NCI-H146 treated with DMSO at 0.1 percent for 48 hours (cell line): ENCODE measurements at regions not wholly inside any gene's neighbourhood (a gene's known extent, or its start where the extent isn't known, plus 50 kb on each side); places are given as distances from the start of the nearest gene placed in this dataset.
A peak's percentile ranks its signal among the peaks of the same experiment; 100 is the strongest.

ENCODE experiments used
- DNase-seq: peaks from one replicate; lab custom pipeline; 2025; ENCODE audit not compliant: unreplicated experiment; lab: John Stamatoyannopoulos, UW

DNA sequence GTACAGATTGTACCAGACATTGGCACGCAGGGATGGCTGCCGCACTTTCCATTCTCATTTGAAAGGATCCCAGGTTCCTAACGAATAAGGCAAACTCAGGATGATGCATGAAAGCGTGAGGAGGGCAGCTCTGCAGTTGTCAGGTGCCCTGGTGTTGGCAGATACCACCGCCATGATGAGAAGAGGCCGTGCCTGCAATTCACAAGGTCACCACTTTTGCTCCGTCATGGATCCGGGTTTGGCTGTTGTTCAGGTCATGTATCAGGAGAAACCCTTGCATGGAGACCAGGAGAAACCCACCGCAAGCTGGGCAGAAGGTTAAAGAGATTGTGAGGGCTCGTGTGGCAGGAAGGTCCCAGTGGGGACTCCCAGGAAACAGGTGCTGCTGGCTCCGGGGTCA is 233.2 kb downstream of the KLF6 start:
- DNase-seq, result no peak

DNA sequence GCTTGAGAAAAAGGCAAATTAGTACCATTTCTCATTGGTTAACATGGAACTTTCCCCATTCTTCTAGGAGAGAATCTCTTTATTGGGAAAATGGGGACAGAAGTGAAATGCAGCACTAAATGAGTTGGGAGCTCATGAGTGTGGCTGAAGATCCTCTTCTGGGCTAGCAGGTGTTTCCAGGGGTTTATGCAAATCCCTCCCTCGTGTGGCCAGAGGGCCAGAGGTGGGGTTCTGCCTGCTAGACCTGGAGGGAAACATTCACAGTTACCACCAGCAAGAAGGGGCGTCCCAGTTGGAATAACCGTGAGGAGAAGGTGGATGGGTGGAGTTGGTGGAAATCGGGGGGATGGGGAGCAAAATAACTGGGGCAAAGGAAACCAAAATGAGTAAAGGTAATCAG is 235.9 kb downstream of the KLF6 start:
- no peak for DNase-seq

DNA sequence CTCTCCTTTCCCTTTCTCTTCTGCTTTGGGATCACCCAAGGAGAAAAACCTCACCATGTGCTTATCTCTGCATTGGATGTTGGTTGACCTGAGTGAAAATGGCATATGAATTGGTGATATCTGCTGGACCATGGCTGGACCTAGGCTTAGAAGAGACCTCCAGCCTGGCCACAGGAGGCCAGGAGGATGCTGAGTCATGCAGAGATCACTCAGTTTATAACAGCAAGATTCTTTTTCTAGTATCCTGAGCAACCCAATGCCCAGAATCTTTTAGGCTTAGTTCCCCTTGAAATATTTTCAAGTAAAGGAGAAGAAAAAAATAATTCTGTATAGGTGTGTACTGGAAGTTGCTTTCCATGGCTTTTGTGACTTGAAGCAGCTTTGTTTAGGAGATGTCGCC is 236.3 kb downstream of the KLF6 start:
- no peak for DNase-seq

DNA sequence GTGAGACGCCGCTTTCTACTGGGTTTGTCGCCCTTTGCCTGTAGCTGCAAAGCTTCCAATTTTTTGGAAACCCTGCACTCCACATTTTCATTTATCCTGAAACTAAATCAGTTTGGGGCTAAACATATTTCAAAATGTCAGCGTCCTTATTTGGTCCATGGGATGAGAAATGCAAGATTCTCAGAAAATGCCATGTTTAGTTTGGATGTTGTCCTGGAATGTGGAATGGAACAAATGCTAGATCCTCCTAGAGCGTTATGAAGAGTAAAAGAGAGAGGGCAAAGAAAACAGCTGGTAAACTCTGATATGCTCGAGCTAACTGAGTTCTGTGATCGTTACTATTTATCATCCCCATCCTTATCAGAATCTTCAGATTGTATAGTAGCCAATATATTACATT is 236.9 kb downstream of the KLF6 start:
- DNase-seq, result no peak

DNA sequence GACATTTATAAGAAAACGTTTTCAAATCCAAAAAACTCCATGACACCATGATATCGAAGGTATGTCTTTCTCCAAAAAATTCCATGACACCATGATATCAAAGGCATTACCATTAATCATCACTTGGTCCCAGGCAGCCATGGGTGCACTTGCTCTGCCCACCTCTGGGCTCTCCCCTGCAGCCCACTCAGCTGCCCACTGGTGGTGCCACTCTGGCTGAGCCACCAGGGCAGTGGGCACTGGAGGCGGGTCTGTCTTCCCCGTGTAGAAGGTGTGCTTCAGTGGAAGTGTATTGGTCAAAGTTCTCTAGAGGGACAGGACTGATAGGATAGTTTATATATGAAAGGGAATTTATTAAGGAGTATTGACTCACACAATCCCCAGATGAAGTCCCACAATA is 240.4 kb downstream of the KLF6 start:
- DNase-seq, result no peak

DNA sequence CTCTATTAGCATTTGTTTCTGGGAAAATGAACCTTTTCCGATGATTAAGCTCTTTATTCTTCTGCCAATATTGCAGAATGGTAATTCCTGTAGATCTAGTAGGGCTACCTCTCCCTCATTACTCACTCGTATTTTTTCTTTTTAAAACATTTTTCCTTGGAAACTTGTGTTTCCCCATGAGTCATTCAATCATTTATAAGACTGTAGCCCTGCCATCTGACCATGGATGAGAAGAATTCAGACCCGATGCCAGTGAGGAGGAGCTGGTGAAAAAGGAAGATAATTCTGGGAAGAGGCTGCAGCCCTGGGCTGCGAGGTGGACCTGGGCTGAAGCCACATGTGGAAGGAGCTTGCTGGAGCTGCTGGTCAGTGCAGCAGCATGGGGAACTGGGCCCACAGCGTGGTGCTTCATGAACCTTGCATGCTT is 242.8 kb downstream of the KLF6 start:
- DNase-seq, result no peak

DNA sequence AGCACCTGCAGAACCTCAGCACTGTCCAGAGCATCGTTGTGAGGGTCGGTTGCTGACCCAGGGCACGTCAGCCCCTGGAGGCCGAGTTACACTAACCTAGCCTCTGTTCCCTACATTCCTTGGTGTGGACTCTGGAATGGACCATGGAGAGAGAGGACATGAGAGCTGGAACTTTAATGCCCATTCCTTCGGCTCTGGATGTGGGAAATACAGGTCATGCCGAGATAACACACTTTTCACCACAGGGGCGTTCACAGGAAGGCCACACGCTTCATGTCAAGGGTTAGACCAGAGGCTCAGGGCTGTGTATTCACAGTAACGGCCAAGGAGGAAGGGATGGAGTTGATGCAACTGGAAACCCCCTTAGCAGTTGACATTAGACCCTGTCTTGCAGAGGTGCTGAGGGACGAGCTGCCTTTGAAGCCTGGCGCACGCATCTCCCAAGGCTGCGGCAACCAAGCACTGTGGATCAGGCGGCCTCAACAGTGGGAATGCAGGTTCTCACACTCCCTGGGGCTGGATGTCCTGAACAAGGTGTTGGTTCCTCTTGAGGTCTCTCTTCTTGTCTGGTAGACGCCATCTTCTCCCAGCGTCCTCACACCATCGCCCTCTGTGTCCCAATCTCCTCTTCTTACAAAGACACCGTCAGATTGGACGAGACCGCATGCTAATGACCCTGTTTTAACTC is 245.2 kb downstream of the KLF6 start:
- no peak for DNase-seq

DNA sequence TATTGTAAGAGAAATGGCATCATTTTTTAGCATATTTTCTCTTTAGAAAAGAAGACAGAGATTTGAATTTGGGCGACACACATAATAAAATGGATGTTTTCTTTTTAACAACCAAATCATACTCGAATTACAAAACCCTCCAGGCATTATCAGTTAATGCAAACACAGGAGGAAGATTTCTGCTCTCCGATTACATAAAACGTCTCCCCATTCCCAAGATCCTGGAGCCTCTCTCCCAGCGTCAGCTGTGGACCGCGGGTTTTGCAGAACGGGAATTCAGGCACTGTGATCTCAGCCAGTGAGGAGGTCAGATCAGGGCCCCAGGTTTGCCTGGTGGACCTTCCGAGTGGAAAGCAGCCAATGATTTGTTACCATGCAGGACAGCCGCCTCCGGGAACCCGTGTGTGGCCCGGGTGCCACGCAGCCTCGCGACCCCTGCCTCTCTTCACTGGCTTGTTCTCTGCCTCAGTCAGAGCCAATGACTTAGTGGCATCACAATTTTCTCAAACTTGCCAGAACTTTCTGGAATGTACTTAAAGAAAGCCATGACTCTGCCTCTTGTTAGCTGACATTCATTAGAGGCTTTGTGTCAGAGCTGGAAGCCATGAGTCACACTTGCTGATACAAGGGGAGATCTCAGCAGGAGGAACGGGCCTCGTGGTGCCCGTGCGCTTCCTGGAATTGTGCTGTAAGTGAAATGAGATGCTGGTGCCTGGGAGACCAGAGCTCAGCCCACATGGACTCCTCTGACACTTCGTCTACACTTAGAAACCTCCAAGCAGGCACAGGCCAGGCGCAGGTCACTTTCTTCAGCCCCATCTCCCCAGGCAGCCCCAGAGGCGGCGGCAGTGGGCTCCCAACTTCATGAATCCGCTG is 246.1 kb downstream of the KLF6 start:
- DNase-seq, result peak; percentile 86

DNA sequence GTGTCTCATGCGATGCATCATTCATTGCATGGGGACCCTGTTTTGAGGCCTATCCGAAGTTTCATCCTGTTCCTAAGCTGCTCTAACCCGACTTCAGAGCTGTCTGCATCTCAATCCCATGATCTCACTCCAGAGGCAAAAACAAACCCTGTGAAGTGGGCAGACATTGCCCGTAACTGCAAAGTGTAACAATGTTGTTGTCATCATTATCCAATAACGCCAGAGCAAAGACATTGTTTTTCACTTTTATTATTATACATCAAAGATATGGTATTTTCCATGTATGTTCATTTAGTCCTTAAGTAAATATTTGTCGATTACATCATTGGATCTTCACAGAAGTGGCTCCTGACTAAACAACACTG is 246.7 kb downstream of the KLF6 start:
- DNase-seq, result no peak

DNA sequence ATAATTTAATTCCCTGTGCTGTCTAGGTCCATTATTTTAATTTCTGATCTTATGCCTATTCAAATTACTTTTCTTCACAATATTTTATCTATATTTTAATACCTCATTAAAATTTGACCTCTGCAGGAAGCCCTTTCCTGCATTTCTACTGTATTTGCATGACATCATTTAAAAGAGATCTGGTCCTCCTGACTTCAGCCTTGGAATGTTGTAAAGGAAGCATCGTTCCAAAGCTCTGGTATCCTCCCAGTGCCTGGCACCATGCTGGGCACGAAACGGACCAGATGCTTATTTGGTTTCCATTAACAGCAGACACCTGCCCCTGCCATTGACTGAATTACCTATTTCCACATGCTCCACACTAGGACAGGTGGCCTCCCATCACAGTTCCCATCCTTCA is 247.5 kb downstream of the KLF6 start:
- DNase-seq, result peak; percentile 95

DNA sequence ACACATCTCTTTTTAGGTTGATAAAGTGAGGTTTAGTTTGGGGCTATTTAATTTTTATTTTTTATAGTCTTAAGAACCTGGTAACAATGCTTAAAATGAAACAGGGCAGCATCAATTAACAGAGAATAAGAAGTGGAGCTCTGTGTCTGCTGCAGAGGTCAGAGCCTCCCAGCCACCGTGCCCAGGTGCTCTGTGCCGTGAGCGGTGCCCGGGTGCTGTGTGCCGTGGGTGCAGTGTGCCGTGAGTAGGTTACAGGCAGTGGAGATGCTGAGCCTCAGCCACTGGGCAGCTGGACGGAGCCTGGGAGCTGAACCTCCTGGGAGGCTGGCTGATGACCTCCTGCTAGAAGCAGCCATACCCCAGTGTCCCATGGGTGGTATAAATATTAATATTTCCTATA is 250.0 kb downstream of the KLF6 start:
- no peak for DNase-seq

DNA sequence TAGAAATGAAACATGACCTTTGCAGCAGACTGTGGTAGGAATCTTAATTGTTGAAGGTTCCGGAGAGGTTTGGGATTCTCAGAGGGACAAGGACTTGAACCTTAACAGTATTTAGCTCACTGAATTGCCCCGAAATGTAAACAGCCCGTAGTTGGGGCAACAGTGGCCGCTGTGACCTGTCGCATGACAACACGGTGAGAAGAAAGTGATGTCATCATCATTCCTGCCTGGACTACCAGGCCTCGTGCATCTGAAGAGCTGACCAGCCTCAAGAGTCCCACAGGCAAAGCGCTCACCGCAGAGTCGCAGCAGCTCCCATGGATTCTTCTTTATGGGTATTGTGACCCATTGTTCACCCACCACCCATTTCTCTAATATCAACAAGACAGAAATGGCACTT is 250.6 kb downstream of the KLF6 start:
- DNase-seq, result no peak

DNA sequence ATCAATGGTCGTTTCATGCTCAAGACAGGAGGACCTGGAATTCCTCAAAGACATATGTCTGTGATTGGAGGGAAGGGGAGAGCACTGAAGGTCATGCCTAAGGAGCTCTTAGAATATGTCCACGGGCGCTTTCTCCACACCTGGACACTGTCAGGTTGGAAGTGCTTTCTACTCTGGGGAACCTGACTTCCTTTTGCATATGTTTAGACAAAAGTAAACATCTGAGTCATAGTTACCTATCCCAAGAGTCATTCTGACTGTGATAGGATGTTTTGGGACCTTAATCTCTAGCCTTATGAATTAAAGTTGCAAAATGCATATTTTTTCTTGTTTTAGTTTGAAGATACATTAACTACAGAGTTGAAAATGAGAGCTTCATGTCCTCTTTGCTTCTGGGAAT is 251.7 kb downstream of the KLF6 start:
- no peak for DNase-seq

DNA sequence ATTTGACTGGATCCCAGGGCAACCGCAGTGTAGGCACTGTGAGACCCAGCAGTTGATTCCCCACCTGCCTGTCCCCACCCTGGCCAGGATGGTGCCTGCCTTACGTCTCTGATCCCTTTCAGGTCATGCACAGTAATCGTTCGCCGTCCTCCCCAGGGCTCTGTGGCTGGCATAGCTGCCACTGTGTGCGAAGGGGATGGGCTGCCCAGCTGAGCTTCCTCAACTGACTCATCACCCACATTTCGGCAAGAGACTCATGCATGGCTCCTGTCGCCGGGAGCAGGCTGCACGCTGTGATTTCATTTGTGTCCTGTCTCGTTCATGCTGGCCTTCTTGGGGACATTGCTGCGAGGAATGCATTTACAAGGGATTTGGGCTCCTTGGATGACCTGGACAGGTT is 252.4 kb downstream of the KLF6 start:
- no peak for DNase-seq

DNA sequence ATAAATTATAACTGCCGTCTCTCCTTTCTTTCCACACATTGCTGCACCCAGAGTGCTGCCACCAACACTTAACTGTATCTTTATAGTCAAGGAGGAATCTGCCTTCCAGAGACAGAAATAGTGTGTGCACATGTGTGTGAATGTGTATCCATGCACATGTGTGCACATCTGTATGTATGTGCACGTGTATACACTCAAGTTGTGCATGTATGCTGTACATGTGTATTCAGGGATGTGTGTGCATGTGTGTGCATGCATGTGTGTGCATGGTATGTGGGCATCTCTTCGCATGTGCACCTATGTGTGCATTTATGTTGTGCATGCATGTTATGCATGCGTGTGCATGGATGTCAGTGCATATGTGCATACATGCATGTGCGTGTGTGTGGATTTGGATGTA is 253.3 kb downstream of the KLF6 start:
- DNase-seq, result no peak

DNA sequence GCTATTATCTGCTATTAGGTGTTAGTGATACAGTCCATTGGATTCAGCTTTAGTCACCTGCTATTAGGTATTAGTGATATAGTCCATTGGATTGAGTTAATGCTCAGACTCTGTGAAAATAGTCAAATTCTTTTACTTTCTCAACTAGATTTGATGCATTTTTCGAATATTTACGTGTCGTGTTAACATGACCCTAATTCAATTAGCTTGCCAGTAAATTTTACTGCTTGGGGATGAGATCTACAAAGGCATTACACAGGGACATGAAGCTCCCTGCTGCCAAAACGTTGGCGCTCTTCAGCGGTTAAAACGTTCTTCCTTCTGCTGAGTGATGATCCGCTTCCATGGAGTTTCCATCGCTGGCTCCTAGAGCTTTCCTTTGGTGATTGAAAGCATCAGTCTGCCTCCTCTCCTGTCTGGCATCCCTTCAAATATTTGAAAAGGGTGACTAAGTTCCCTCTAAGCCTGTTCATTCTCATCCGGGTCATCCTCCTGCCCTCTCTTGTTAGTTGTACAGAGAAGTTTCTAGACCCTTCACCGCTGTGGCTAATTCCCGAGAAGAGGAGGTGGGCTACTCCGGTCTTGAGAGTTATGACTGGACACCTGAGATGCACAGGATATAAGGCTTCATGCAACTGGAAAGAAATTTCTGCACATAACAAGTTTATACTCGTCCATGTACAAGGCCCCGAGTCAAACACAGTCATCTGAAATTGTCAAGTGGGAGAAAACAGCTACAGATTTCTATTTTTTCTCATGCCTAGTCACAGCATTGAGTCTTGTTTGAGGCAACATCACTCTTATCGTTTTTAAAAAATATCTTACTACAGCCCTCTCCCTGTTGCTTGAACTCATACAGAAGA is 254.0 kb downstream of the KLF6 start:
- DNase-seq, result no peak

DNA sequence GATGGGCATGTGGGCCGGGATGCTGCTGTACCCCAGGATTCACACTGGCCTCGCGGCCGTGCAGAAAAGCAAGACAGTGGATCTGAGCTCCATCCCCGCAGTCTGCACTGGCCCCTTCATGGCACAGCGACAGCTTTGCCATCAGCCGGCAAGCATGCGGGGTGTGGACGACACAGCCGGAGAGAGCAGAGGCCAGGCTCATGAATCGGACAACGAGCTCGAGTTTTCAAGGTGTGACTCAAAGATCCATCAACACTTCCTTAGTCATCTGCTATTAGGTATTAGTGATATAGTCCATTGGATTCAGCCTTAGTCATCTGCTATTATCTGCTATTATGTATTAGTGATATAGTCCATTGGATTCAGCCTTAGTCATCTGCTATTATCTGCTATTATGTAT is 254.7 kb downstream of the KLF6 start:
- DNase-seq, result no peak

DNA sequence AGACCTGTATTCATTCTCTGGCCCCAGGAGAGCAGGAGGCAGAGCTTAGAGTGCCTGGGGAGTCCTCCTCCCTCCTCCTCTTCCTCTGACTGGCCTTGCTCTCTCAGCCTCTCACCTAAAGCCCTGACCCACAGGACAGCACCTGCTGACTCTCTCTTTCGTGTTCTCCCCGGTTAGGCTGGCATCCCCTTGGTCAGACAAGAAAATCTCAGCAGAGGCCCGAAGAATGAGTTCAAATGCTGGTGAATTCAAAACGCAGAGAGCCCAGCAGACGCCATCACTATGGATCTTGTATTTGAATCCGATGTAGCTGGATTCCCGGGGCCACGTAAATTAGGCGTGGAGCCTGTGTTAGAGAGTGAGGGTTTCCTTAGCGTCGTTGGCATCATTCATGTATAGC is 255.3 kb downstream of the KLF6 start:
- DNase-seq, result no peak

DNA sequence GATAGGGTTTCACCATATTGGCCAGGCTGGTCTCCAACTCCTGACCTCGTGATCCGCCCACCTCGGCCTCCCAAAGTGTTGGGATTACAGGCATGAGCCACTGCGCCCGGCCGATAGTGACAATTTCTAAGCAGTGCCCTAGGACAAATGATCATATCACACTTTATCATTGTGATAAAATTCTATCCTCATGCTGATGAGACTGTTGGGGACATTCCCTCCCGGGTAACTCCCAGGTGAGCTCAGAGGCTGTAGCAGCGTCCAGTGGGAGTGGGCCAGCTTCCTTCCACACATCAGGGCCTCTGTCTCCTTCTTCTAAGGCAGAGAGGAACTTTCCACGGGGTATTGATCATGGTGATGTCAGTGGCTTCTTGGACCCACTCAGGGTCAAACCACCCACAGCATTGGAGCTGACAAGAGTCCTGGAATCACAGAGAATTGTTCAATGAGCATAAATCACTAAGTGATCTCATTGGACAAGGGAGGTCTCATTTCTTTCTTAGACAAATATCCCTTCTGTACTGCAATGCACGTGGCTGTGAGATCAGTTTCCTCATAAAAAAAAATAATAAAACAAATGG is 256.1 kb downstream of the KLF6 start:
- no peak for DNase-seq

DNA sequence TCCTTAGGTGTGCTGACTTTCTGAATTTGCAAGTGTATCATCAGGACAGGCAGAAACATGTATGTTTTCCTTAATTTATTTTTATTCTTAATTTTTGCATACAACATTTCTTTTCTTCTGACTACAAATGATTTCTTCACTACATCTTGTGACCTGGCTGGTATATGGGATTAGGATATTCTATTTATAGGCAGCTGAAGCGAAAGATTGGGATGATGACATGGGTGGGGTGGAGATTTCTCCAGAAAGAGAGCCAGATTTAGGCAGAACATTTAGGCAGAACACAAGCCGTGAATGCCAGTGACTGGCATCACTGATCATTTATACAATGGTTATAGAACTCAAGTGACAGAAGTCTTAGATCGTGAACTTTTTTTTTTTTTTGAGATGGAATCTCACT is 256.7 kb downstream of the KLF6 start:
- no peak for DNase-seq

DNA sequence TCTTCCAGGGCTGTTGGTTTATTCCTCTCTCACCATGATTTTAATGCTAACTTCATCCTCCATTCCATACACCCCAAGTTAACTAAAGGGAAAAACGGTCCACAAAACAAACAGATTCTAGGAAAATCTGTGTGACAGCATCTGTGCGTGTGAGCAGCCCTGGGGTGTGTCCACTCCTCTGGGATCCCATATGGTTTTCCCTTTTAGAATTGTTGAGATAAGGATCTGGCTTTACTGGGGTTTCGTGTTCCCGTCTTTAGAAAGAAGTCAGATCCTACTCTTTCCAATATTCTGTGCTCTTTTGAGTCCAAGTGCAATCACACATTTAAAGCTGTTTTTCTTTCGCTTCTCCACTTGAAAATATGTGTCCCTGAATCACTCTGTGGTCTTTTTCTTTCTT is 257.1 kb downstream of the KLF6 start:
- no peak for DNase-seq
